GM23338 (cell line): ENCODE measurements at regions not wholly inside any gene's neighbourhood (a gene's known extent, or its start where the extent isn't known, plus 50 kb on each side); places are given as distances from the start of the nearest gene placed in this dataset.

ENCODE experiments used
- CREB1 ChIP-seq: fragments of 250-450 bp; sonication (Bioruptor Pico); IDR thresholded peaks from 2 replicates; pipeline ENCODE4 v1.5.0; 2020; ENCODE audit warnings: low read depth, mild to moderate bottlenecking, moderate library complexity
- EZH2 ChIP-seq: fragments of 200-600 bp; sonication (generic); IDR thresholded peaks from one replicate; pipeline ENCODE4 v1.8.0; 2017; ENCODE audit warnings: antibody characterized with exemption, mild to moderate bottlenecking, low read depth; ENCODE audit not compliant: unreplicated experiment
- EZH2phosphoT487 ChIP-seq: fragments of 200-600 bp; sonication (generic); IDR thresholded peaks from one replicate; pipeline ENCODE4 v1.8.1; 2018; ENCODE audit warnings: antibody characterized with exemption; ENCODE audit not compliant: unreplicated experiment
- NANOG ChIP-seq: IDR thresholded peaks from 2 replicates; pipeline ENCODE4 v1.6.1; 2016; ENCODE audit warnings: antibody characterized with exemption, borderline replicate concordance
- POLR2AphosphoS5 ChIP-seq: IDR thresholded peaks from 2 replicates; pipeline ENCODE4 v1.6.1; 2016; ENCODE audit warnings: antibody characterized with exemption, low read depth
- TF ChIP-seq, protein P1 (sequence below), 2 experiments: fragments of 200-600 bp in 1 of 2; sonication (generic) in 1 of 2; conservative IDR thresholded peaks; 2 replicates each; pipeline versions ENCODE4 v1.5.1 to v1.6.1; 2016 to 2017; ENCODE audit warnings: antibody characterized with exemption in 2 of 2, low read depth in 2 of 2, mild to moderate bottlenecking in 2 of 2, moderate library complexity in 1 of 2
- TF ChIP-seq, protein P2 (sequence below): IDR thresholded peaks from 2 replicates; pipeline ENCODE4 v1.6.1; 2016; ENCODE audit warnings: antibody characterized with exemption

DNA sequence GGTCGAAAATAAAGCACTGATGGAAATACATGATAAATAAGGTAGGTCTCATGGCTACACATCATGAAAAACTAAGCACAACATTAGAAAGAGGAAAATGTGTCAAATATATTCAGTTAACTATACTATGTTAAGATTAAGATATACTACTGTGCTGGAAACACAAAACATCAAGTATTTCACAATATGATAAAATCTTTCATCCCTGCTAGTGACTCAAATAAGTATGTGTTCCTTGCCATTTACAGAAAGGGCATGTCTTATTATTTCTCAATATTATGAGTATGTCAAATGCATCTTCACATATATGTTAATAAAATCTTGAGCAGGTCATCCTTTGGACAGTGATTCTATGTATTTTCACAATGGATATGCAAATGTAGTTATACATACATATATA is 1260.1 kb upstream of the ADGRL2 start:
- TF ChIP-seq, protein P1, sequence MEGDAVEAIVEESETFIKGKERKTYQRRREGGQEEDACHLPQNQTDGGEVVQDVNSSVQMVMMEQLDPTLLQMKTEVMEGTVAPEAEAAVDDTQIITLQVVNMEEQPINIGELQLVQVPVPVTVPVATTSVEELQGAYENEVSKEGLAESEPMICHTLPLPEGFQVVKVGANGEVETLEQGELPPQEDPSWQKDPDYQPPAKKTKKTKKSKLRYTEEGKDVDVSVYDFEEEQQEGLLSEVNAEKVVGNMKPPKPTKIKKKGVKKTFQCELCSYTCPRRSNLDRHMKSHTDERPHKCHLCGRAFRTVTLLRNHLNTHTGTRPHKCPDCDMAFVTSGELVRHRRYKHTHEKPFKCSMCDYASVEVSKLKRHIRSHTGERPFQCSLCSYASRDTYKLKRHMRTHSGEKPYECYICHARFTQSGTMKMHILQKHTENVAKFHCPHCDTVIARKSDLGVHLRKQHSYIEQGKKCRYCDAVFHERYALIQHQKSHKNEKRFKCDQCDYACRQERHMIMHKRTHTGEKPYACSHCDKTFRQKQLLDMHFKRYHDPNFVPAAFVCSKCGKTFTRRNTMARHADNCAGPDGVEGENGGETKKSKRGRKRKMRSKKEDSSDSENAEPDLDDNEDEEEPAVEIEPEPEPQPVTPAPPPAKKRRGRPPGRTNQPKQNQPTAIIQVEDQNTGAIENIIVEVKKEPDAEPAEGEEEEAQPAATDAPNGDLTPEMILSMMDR (conservative IDR thresholded peaks at IDR 0.05; ENCODE audit: low read depth in 2 of 2) = no peak
- TF ChIP-seq EZH2phosphoT487 (no peak), POLR2AphosphoS5 (no peak), CREB1 (CRISPR knock-in tag) (no peak), EZH2 (no peak), NANOG (no peak)
- TF ChIP-seq, protein P2, sequence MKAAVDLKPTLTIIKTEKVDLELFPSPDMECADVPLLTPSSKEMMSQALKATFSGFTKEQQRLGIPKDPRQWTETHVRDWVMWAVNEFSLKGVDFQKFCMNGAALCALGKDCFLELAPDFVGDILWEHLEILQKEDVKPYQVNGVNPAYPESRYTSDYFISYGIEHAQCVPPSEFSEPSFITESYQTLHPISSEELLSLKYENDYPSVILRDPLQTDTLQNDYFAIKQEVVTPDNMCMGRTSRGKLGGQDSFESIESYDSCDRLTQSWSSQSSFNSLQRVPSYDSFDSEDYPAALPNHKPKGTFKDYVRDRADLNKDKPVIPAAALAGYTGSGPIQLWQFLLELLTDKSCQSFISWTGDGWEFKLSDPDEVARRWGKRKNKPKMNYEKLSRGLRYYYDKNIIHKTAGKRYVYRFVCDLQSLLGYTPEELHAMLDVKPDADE = no peak
